ENCODE measurements at regions not wholly inside any gene's neighbourhood (a gene's known extent, or its start where the extent isn't known, plus 50 kb on each side); places are given as distances from the start of the nearest gene placed in this dataset.

GRCh38 chr2:196482119-196483065 is 157.1 kb upstream of the CCDC150 start:
- no peak for DNase-seq (ENCODE audit: low read depth in 2 of 2)

GRCh38 chr2:196486146-196486545 is 153.4 kb upstream of the CCDC150 start:
- no peak for DNase-seq (ENCODE audit: low read depth in 2 of 2)

GRCh38 chr2:196487417-196487816 is 152.1 kb upstream of the CCDC150 start:
- no peak for DNase-seq (ENCODE audit: low read depth in 2 of 2)

GRCh38 chr2:196489371-196489770 is 150.1 kb upstream of the CCDC150 start:
- no peak for DNase-seq (ENCODE audit: low read depth in 2 of 2)

- no peak for DNase-seq (ENCODE audit: low read depth in 2 of 2)
Measured at GRCh38 chr2:196492946-196493345, 146.6 kb upstream of the CCDC150 start.

- DNase-seq (ENCODE audit: low read depth in 2 of 2) = no peak
Measured at GRCh38 chr2:196498962-196499361, 140.6 kb upstream of the CCDC150 start.

- DNase-seq (ENCODE audit: low read depth in 2 of 2) = no peak
Measured at GRCh38 chr2:196499686-196500085, 139.8 kb upstream of the CCDC150 start.

- DNase-seq (ENCODE audit: low read depth in 2 of 2) = no peak
Measured at GRCh38 chr2:196500686-196501431, 138.7 kb upstream of the CCDC150 start.

- DNase-seq (ENCODE audit: low read depth in 2 of 2) = no peak
Measured at GRCh38 chr2:196501836-196502235, 137.7 kb upstream of the CCDC150 start.

- DNase-seq (ENCODE audit: low read depth in 2 of 2) = no peak
Measured at GRCh38 chr2:196502386-196502785, 137.1 kb upstream of the CCDC150 start.

- DNase-seq (ENCODE audit: low read depth in 2 of 2) = no peak
Measured at GRCh38 chr2:196503398-196503797, 136.1 kb upstream of the CCDC150 start.

GRCh38 chr2:196504788-196505187 is 134.7 kb upstream of the CCDC150 start:
- no peak for DNase-seq (ENCODE audit: low read depth in 2 of 2)

- no peak for DNase-seq (ENCODE audit: low read depth in 2 of 2)
Measured at GRCh38 chr2:196510246-196510645, 129.3 kb upstream of the CCDC150 start.

GRCh38 chr2:196511258-196512168 is 128.0 kb upstream of the CCDC150 start:
- no peak for DNase-seq (ENCODE audit: low read depth in 2 of 2)

- no peak for DNase-seq (ENCODE audit: low read depth in 2 of 2)
Measured at GRCh38 chr2:196513796-196514526, 125.6 kb upstream of the CCDC150 start.

GRCh38 chr2:196514641-196515040 is 124.9 kb upstream of the CCDC150 start:
- no peak for DNase-seq (ENCODE audit: low read depth in 2 of 2)

GRCh38 chr2:196515051-196515450 is 124.5 kb upstream of the CCDC150 start:
- no peak for DNase-seq (ENCODE audit: low read depth in 2 of 2)

- DNase-seq (ENCODE audit: low read depth in 2 of 2) = no peak
Measured at GRCh38 chr2:196515608-196516007, 123.9 kb upstream of the CCDC150 start.

- DNase-seq (ENCODE audit: low read depth in 2 of 2) = no peak
Measured at GRCh38 chr2:196516564-196516963, 123.0 kb upstream of the CCDC150 start.

- DNase-seq (ENCODE audit: low read depth in 2 of 2) = no peak
Measured at GRCh38 chr2:196520605-196521004, 118.9 kb upstream of the CCDC150 start.
